ENCODE measurements at regions not wholly inside any gene's neighbourhood (a gene's known extent, or its start where the extent isn't known, plus 50 kb on each side); places are given as distances from the start of the nearest gene placed in this dataset.

DNA sequence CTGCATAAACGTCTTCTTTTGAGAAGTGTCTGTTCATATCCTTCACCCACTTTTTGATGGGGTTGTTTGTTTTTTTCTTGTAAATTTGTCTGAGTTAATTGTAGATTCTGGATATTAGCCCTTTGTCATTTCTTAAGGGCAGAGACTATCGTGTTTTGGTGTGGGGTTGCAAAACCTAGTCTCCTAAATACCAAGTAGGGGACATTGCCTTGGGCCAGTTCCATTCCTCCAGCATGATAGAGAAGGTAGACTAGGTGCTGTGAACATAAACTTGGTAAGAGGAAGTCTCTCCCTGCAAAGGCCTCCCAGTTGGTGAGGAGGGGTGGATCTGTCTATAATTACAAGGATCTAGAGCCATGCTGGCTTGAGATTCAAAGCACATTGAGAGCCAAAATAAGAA is 390.7 kb downstream of the VRK1 start:
- TF ChIP-seq, protein P1, sequence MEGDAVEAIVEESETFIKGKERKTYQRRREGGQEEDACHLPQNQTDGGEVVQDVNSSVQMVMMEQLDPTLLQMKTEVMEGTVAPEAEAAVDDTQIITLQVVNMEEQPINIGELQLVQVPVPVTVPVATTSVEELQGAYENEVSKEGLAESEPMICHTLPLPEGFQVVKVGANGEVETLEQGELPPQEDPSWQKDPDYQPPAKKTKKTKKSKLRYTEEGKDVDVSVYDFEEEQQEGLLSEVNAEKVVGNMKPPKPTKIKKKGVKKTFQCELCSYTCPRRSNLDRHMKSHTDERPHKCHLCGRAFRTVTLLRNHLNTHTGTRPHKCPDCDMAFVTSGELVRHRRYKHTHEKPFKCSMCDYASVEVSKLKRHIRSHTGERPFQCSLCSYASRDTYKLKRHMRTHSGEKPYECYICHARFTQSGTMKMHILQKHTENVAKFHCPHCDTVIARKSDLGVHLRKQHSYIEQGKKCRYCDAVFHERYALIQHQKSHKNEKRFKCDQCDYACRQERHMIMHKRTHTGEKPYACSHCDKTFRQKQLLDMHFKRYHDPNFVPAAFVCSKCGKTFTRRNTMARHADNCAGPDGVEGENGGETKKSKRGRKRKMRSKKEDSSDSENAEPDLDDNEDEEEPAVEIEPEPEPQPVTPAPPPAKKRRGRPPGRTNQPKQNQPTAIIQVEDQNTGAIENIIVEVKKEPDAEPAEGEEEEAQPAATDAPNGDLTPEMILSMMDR (conservative IDR thresholded peaks at IDR 0.05), result no peak
- TF ChIP-seq ZFX (IDR thresholded peaks at IDR 0.05), result no peak
